HEK293 (cell line): ENCODE measurements at regions not wholly inside any gene's neighbourhood (a gene's known extent, or its start where the extent isn't known, plus 50 kb on each side); places are given as distances from the start of the nearest gene placed in this dataset.
"Not testable (repeated sequence)": the region's sequence is repeated elsewhere in the genome, so short reads cannot be mapped to it uniquely, and the experiment has no call there.

Experiments used
- CTCF ChIA-PET: fragments of 350-600 bp; formaldehyde crosslinking; extraction: SDS; loops from one replicate; lab custom pipeline; 2021; ENCODE audit warnings: antibody characterized with exemption; lab: Yijun Ruan, JAX
- POLR2A ChIA-PET: fragments of 300-600 bp; formaldehyde crosslinking; extraction: SDS; loops from one replicate; lab custom pipeline; 2020; ENCODE audit warnings: antibody characterized with exemption, inconsistent platforms; lab: Yijun Ruan, JAX
- H3K27ac ChIP-seq: fragments of 200-500 bp; sonication (Bioruptor generic); 2 replicates; pipeline ENCODE4 v1.5.1; 2014; ENCODE audit warnings: low read depth, low read length, control low read depth, inconsistent platforms; ENCODE audit errors: extremely low read depth
- H3K36me3 ChIP-seq, 2 experiments: fragments of 200-500 bp in 1 of 2; sonication (Bioruptor generic) in 1 of 2; 1 replicate in 1 of 2; 2 replicates in 1 of 2; pipeline ENCODE4 v1.5.1; 2014 to 2017; ENCODE audit warnings: inconsistent platforms in 2 of 2, low read length in 2 of 2; ENCODE audit not compliant: control insufficient read depth in 2 of 2, insufficient read depth in 1 of 2
- H3K4me1 ChIP-seq: fragments of 200-500 bp; sonication (Bioruptor generic); 2 replicates; pipeline ENCODE4 v1.5.1; 2014; ENCODE audit warnings: mild to moderate bottlenecking, low read length, inconsistent platforms; ENCODE audit not compliant: control insufficient read depth, insufficient read depth
- H3K4me3 ChIP-seq: 2 replicates; pipeline ENCODE4 v1.5.1; 2011; ENCODE audit warnings: low read depth, mild to moderate bottlenecking, control low read depth, low read length, moderate library complexity
- H3K9me3 ChIP-seq: fragments of 200-500 bp; sonication (Bioruptor generic); 2 replicates; pipeline ENCODE4 v1.5.1; 2014; ENCODE audit warnings: low read depth, low read length, inconsistent platforms; ENCODE audit not compliant: control insufficient read depth, insufficient read depth
- ATF2 ChIP-seq: fragments of 450-650 bp; formaldehyde crosslinking; IDR thresholded peaks from 2 replicates; pipeline ENCODE4 v1.5.1; 2016; ENCODE audit warnings: missing biosample characterization, missing genetic modification characterization, low read depth
- INSM2 ChIP-seq: fragments of 450-650 bp; formaldehyde crosslinking; IDR thresholded peaks from 2 replicates; pipeline ENCODE4 v1.5.1; 2016; ENCODE audit warnings: missing biosample characterization, missing genetic modification characterization
- OSR2 ChIP-seq: fragments of 450-650 bp; formaldehyde crosslinking; IDR thresholded peaks from 2 replicates; pipeline ENCODE4 v1.5.1; 2016; ENCODE audit warnings: missing biosample characterization, missing genetic modification characterization
- SP2 ChIP-seq: fragments of 450-650 bp; formaldehyde crosslinking; IDR thresholded peaks from 2 replicates; pipeline ENCODE4 v1.5.1; 2016; ENCODE audit warnings: missing biosample characterization, missing genetic modification characterization
- WT1 ChIP-seq: fragments of 450-650 bp; formaldehyde crosslinking; IDR thresholded peaks from 2 replicates; pipeline ENCODE4 v1.5.1; 2016; ENCODE audit warnings: missing biosample characterization, missing genetic modification characterization
- YY2 ChIP-seq: fragments of 450-650 bp; formaldehyde crosslinking; IDR thresholded peaks from 2 replicates; pipeline ENCODE4 v1.5.1; 2016; ENCODE audit warnings: missing biosample characterization, missing genetic modification characterization
- ZBTB11 ChIP-seq: fragments of 450-650 bp; formaldehyde crosslinking; conservative IDR thresholded peaks from 2 replicates; pipeline ENCODE4 v1.5.1; 2016; ENCODE audit warnings: low read depth, missing biosample characterization, missing genetic modification characterization
- ZFP69B ChIP-seq: fragments of 450-650 bp; formaldehyde crosslinking; IDR thresholded peaks from 2 replicates; pipeline ENCODE4 v1.5.1; 2016; ENCODE audit warnings: missing biosample characterization, missing genetic modification characterization
- ZNF146 ChIP-seq: fragments of 450-650 bp; formaldehyde crosslinking; IDR thresholded peaks from 2 replicates; pipeline ENCODE4 v1.5.1; 2016; ENCODE audit warnings: missing biosample characterization, missing genetic modification characterization
- ZNF211 ChIP-seq: fragments of 450-650 bp; formaldehyde crosslinking; IDR thresholded peaks from 2 replicates; pipeline ENCODE4 v1.5.1; 2016; ENCODE audit warnings: low read depth, missing biosample characterization, missing genetic modification characterization
- ZNF239 ChIP-seq: fragments of 450-650 bp; formaldehyde crosslinking; IDR thresholded peaks from 2 replicates; pipeline ENCODE4 v1.5.1; 2016; ENCODE audit warnings: missing biosample characterization, missing genetic modification characterization
- ZNF280C ChIP-seq: fragments of 450-650 bp; formaldehyde crosslinking; IDR thresholded peaks from 2 replicates; pipeline ENCODE4 v1.5.1; 2016; ENCODE audit warnings: missing biosample characterization, missing genetic modification characterization
- ZNF391 ChIP-seq: fragments of 450-650 bp; formaldehyde crosslinking; IDR thresholded peaks from 2 replicates; pipeline ENCODE4 v1.5.1; 2016; ENCODE audit warnings: low read depth, missing biosample characterization, missing genetic modification characterization, borderline replicate concordance
- ZNF394 ChIP-seq: fragments of 450-650 bp; formaldehyde crosslinking; IDR thresholded peaks from 2 replicates; pipeline ENCODE4 v1.5.1; 2016; ENCODE audit warnings: missing biosample characterization, missing genetic modification characterization, mild to moderate bottlenecking, moderate library complexity, borderline replicate concordance
- ZNF423 ChIP-seq: fragments of 450-650 bp; formaldehyde crosslinking; IDR thresholded peaks from 2 replicates; pipeline ENCODE4 v1.5.1; 2016; ENCODE audit warnings: missing biosample characterization, missing genetic modification characterization
- ZNF501 ChIP-seq: fragments of 450-650 bp; formaldehyde crosslinking; IDR thresholded peaks from 2 replicates; pipeline ENCODE4 v1.5.1; 2016; ENCODE audit warnings: missing biosample characterization, missing genetic modification characterization
- ZNF561 ChIP-seq: fragments of 450-650 bp; IDR thresholded peaks from 2 replicates; pipeline ENCODE4 v1.5.1; 2018; ENCODE audit warnings: missing biosample characterization, missing genetic modification characterization, borderline replicate concordance
- ZNF76 ChIP-seq: fragments of 450-650 bp; formaldehyde crosslinking; IDR thresholded peaks from 2 replicates; pipeline ENCODE4; 2016; ENCODE audit warnings: low read depth, missing biosample characterization, missing genetic modification characterization, borderline replicate concordance
- ZNF830 ChIP-seq: fragments of 450-650 bp; IDR thresholded peaks from 2 replicates; pipeline ENCODE4 v1.5.0; 2018; ENCODE audit warnings: missing biosample characterization, missing genetic modification characterization, low read depth, mild to moderate bottlenecking, moderate library complexity

- CTCF ChIA-PET: interaction anchor here (1.0 to 1.2 kb wide), 2 partner anchors 14 to 293 kb away, joined by 3 read pairs; no protein-coding TSS in a partner anchor
- no peaks in the 10 kb centered on the region for H3K36me3 ChIP-seq
- no peaks in the 10 kb centered on the region for H3K9me3 ChIP-seq
- no peak for TF ChIP-seq SP2 (tag by site-specific recombination)
- TF ChIP-seq ZNF280C (tag by site-specific recombination): no peak
- no peak for TF ChIP-seq ZNF76 (tag by site-specific recombination)
- no peak for TF ChIP-seq ZNF561
- TF ChIP-seq ZNF501: no peak
- TF ChIP-seq ZNF239: no peak
- no peak for TF ChIP-seq OSR2 (tag by site-specific recombination)
- no peak for TF ChIP-seq ZFP69B
- TF ChIP-seq, all 188 proteins: peak for 0
- H3K4me1 ChIP-seq: no peaks in the 10 kb centered on the region
- POLR2A ChIA-PET: no interaction called here
- no peak overlapping the region for H3K27ac ChIP-seq
- no peak overlapping the region for H3K4me3 ChIP-seq
These were observed 209.9 kb downstream of the LNPK start for GRCh38 chr2:175792199-175792598.

- Histone ChIP-seq H3K4me3 (no peak overlapping the region), H3K36me3 (no peaks in the 10 kb centered on the region), H3K4me1 (no peaks in the 10 kb centered on the region), H3K9me3 (no peaks in the 10 kb centered on the region), H3K27ac (no peak overlapping the region)
- TF ChIP-seq INSM2 (tag by site-specific recombination) (no peak), ZNF830 (tag by site-specific recombination) (no peak), ZNF211 (tag by site-specific recombination) (no peak), WT1 (no peak), YY2 (tag by site-specific recombination) (no peak)
- POLR2A ChIA-PET: no interaction called here
- CTCF ChIA-PET: no interaction called here
These were observed 215.5 kb downstream of the LNPK start for GRCh38 chr2:175786471-175787124.

- POLR2A ChIA-PET, H3K9me3 ChIP-seq, CTCF ChIA-PET, H3K4me3 ChIP-seq, H3K36me3 ChIP-seq, H3K4me1 ChIP-seq, H3K27ac ChIP-seq: not testable (repeated sequence)
These were observed 224.7 kb downstream of the LNPK start for GRCh38 chr2:175777337-175777736.

- CTCF ChIA-PET: no interaction called here
- H3K36me3 ChIP-seq: no peaks in the 10 kb centered on the region
- POLR2A ChIA-PET: no interaction called here
These were observed 232.9 kb downstream of the LNPK start for GRCh38 chr2:175769200-175769599.

More at GRCh38 chr2:175769200-175769599, 232.9 kb downstream of the LNPK start:
- Histone ChIP-seq H3K27ac (no peak overlapping the region), H3K4me3 (no peak overlapping the region), H3K9me3 (no peaks in the 10 kb centered on the region), H3K4me1 (no peaks in the 10 kb centered on the region)
- TF ChIP-seq ZNF146 (tag by site-specific recombination): no peak
- TF ChIP-seq ATF2: no peak
- TF ChIP-seq OSR2 (tag by site-specific recombination): no peak
- no peak for TF ChIP-seq ZNF423 (tag by site-specific recombination)
- no peak for TF ChIP-seq ZNF394 (tag by site-specific recombination)
- no peak for TF ChIP-seq ZBTB11 (tag by site-specific recombination)
- TF ChIP-seq ZNF391 (tag by site-specific recombination): no peak
